ENCODE measurements at regions not wholly inside any gene's neighbourhood (a gene's known extent, or its start where the extent isn't known, plus 50 kb on each side); places are given as distances from the start of the nearest gene placed in this dataset.
"Not testable (repeated sequence)": the region's sequence is repeated elsewhere in the genome, so short reads cannot be mapped to it uniquely, and the experiment has no call there.

DNA sequence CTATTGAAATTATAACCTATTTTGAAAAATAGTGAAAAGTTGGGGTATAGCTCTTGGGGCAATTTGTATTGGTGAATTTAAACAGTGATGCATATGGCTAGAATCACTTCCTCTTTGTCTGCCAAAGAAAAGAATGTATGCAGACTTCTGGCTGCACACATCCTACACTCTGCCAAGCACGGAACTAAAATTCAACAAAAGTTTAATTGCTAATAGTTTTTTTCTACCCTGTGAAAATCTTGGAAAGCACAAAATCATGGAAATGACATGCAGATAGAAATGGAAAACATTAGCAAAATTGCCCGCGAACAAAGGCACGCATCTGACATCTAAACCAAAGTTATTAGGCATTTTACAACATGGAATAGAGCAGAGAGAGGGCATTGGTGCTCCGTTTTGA is 106.4 kb upstream of the PDE10A start:
- in situ Hi-C loops (cut with HindIII; ENCODE audit: low pct_unique_long_range_greater_than_20kb, low sequenced_read_pairs): no loop called here
- DNase-seq (ENCODE audit: low read depth in 1 of 2, low spot score in 1 of 2): no peak
- no peak for TF ChIP-seq JUND (IDR thresholded peaks at IDR 0.05; ENCODE audit: low read depth)

GRCh38 chr6:165768961-165769360 is 105.9 kb upstream of the PDE10A start:
- DNase-seq (ENCODE audit: low read depth in 1 of 2, low spot score in 1 of 2): no peak
- in situ Hi-C loops (cut with HindIII; ENCODE audit: low pct_unique_long_range_greater_than_20kb, low sequenced_read_pairs): no loop called here
- TF ChIP-seq JUND (IDR thresholded peaks at IDR 0.05; ENCODE audit: low read depth): no peak

GRCh38 chr6:165767228-165767627 is 104.2 kb upstream of the PDE10A start:
- DNase-seq (ENCODE audit: low read depth in 1 of 2, low spot score in 1 of 2): no peak
- in situ Hi-C loops (cut with HindIII; ENCODE audit: low pct_unique_long_range_greater_than_20kb, low sequenced_read_pairs): no loop called here
- TF ChIP-seq JUND (IDR thresholded peaks at IDR 0.05; ENCODE audit: low read depth): no peak

DNA sequence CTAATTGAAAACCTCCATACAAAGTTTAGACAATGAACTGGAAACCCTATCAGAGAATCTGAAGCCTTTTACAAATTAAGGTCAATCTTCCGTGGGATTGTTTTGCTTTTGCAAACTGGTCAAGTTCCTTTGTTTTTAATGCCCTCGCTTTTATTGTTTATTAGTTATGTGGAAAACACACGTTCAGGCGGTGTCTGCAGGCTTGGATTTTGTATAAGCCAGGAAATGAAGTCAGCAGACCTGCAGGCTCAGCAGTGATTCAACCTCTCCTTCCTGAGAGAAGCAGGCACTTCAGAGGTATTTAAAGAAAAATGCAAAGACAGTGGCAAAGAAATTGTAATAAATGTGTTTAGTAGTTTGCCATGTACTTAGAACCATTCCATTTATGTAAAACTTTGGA is 103.4 kb upstream of the PDE10A start:
- no peak for DNase-seq (ENCODE audit: low read depth in 1 of 2, low spot score in 1 of 2)
- in situ Hi-C loops (cut with HindIII; ENCODE audit: low pct_unique_long_range_greater_than_20kb, low sequenced_read_pairs): no loop called here
- TF ChIP-seq JUND (IDR thresholded peaks at IDR 0.05; ENCODE audit: low read depth): no peak

DNA sequence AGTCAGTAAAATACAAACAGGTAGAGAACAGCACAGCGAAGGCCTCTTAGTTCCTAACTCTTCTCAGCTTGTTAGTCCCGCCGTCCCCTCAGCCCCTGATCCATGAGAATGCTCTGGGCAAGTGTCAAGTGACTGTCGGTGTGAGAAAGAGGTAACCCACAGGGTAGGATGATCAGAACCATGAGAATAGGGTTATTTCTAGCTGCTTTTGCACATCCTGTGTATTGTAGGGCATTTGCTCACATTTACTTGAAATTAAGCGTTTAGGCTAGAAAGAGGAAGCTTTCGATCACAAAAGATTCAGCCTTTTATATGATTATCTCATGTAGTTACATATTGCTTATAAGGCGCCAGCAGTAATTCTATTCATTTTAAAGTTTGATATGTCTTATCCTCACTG is 103.0 kb upstream of the PDE10A start:
- DNase-seq (ENCODE audit: low read depth in 1 of 2, low spot score in 1 of 2): no peak
- TF ChIP-seq JUND (IDR thresholded peaks at IDR 0.05; ENCODE audit: low read depth): no peak
- in situ Hi-C loops (cut with HindIII; ENCODE audit: low pct_unique_long_range_greater_than_20kb, low sequenced_read_pairs): no loop called here

GRCh38 chr6:165765256-165765655 is 102.2 kb upstream of the PDE10A start:
- in situ Hi-C loops (cut with HindIII; ENCODE audit: low pct_unique_long_range_greater_than_20kb, low sequenced_read_pairs); DNase-seq (ENCODE audit: low read depth in 1 of 2, low spot score in 1 of 2): not testable (repeated sequence)

- TF ChIP-seq JUND (IDR thresholded peaks at IDR 0.05; ENCODE audit: low read depth): no peak
- DNase-seq (ENCODE audit: low read depth in 1 of 2, low spot score in 1 of 2): no peak
- in situ Hi-C loops (cut with HindIII; ENCODE audit: low pct_unique_long_range_greater_than_20kb, low sequenced_read_pairs): no loop called here
Measured at GRCh38 chr6:165762876-165763275, 99.8 kb upstream of the PDE10A start.

- no peak for TF ChIP-seq JUND (IDR thresholded peaks at IDR 0.05; ENCODE audit: low read depth)
- in situ Hi-C loops (cut with HindIII; ENCODE audit: low pct_unique_long_range_greater_than_20kb, low sequenced_read_pairs): no loop called here
- no peak for DNase-seq (ENCODE audit: low read depth in 1 of 2, low spot score in 1 of 2)
Measured at GRCh38 chr6:165762125-165762524, 99.1 kb upstream of the PDE10A start.

- in situ Hi-C loops (cut with HindIII; ENCODE audit: low pct_unique_long_range_greater_than_20kb, low sequenced_read_pairs): no loop called here
- TF ChIP-seq JUND (IDR thresholded peaks at IDR 0.05; ENCODE audit: low read depth): no peak
- no peak for DNase-seq (ENCODE audit: low read depth in 1 of 2, low spot score in 1 of 2)
Measured at GRCh38 chr6:165760803-165761185, 97.8 kb upstream of the PDE10A start.

- in situ Hi-C loops (cut with HindIII; ENCODE audit: low pct_unique_long_range_greater_than_20kb, low sequenced_read_pairs): no loop called here
- no peak for DNase-seq (ENCODE audit: low read depth in 1 of 2, low spot score in 1 of 2)
- TF ChIP-seq JUND (IDR thresholded peaks at IDR 0.05; ENCODE audit: low read depth): no peak
Measured at GRCh38 chr6:165760126-165760802, 97.2 kb upstream of the PDE10A start.

DNA sequence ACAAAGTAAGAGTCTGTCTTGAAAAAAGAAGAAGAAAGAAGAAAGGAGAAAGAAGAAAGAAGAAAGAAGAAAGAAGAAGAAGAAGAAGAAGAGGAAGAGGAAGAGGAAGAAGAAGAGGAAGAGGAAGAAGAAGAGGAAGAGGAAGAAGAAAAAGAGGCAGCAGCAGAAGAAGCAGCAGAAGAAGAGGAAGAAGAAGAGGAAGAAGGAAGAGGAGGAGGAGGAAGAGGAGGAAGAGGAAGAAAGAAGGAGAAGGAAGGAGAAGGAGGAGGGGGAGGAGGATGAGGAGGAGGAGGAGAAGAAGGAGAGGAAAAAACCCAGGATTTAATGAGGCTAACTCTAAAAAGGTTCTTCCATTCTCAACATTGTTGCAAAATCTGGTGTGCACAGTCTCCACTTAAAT is 95.4 kb upstream of the PDE10A start:
- in situ Hi-C loops (cut with HindIII; ENCODE audit: low pct_unique_long_range_greater_than_20kb, low sequenced_read_pairs): no loop called here
- no peak for TF ChIP-seq JUND (IDR thresholded peaks at IDR 0.05; ENCODE audit: low read depth)
- DNase-seq (ENCODE audit: low read depth in 1 of 2, low spot score in 1 of 2): no peak

DNA sequence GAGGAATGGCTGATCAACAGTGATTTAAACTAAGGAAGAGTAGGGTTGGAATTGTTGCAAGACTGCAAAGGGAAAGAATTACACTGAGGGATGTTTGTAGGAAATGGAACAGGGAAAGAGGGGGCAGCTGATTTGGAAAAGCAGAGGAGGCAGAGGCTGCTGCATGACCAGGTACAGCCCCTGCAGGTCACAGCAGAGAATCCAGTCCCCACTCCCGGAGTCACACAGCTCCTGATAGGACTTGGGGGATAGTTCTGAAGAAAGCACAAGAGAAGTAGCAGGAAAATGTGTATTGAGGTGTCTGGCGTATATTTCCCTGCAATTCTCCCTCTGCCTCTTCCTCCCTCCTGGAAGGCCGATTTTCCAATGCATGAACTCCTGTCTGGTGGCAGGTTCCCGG is 92.5 kb upstream of the PDE10A start:
- no peak for TF ChIP-seq JUND (IDR thresholded peaks at IDR 0.05; ENCODE audit: low read depth)
- DNase-seq (ENCODE audit: low read depth in 1 of 2, low spot score in 1 of 2): no peak
- in situ Hi-C loops (cut with HindIII; ENCODE audit: low pct_unique_long_range_greater_than_20kb, low sequenced_read_pairs): no loop called here

DNA sequence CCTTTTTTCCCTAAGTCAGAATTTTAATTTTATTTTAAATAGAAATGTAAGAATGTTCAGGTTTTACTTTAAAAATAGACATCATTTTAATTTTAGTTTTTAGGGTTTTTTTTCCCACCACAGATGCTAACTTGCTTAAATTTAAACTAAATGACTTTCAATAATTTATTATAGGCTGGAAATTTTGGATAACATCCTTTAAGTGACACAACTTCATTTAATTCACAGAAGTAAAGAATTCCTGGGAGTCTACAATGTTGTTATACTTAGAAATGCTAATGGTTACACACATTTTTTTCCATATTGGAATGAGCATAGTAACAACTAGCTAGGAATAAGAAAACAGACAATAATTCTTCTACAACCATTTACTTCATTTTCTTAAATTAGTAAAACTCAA is 90.5 kb upstream of the PDE10A start:
- no peak for TF ChIP-seq JUND (IDR thresholded peaks at IDR 0.05; ENCODE audit: low read depth)
- DNase-seq (ENCODE audit: low read depth in 1 of 2, low spot score in 1 of 2): no peak
- in situ Hi-C loops (cut with HindIII; ENCODE audit: low pct_unique_long_range_greater_than_20kb, low sequenced_read_pairs): no loop called here

DNA sequence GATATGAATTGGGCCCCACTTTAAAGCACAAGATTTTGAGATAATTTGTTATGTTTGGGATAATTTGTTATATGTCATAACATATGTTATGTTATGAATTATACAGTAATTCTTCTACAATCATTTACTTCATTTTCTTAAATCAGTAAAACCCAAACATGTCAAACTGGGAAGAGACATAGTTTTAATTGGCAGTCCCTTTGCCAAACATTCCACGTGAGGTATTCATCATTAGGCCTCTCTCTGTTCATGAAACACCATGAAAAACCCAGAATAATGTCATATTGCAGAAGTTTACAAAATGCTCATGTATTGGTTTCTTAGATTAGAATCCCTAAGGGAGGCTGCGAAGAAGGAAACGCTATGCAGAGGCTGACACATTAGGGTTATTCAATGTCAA is 89.4 kb upstream of the PDE10A start:
- in situ Hi-C loops (cut with HindIII; ENCODE audit: low pct_unique_long_range_greater_than_20kb, low sequenced_read_pairs): no loop called here
- no peak for TF ChIP-seq JUND (IDR thresholded peaks at IDR 0.05; ENCODE audit: low read depth)
- no peak for DNase-seq (ENCODE audit: low read depth in 1 of 2, low spot score in 1 of 2)

Measured in T47D (cell line).